Endothelial cell of hepatic sinusoid (primary cell): ENCODE measurements at regions not wholly inside any gene's neighbourhood (a gene's known extent, or its start where the extent isn't known, plus 50 kb on each side); places are given as distances from the start of the nearest gene placed in this dataset.
"Not testable (repeated sequence)": the region's sequence is repeated elsewhere in the genome, so short reads cannot be mapped to it uniquely, and the experiment has no call there.

Experiments
- in situ Hi-C: cut with HindIII; loops from 2 replicates; pipeline ENCODE4 v1.10.0; 2017; ENCODE audit warnings: low sequenced_read_pairs

DNA sequence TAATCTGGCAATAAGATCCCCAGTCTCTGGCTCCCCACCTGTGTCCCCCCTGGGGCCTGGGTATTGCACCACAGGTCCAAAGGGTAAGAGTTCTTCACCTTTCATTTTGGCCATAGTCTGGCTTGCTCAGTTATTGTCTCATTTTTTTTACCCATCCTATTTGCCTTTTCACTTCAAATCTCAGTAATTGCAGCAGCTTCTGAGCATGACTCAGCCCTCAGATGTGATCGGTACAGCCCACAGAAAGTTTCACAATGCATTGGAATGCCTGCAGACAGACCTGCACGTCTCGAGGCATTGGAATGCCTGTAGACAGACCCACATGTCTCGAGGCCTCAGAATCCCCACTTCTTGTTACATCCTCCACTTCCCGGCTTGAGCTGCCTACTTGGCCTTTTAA, 173.6 kb downstream of the NUFIP1 start:
- in situ Hi-C loops, result no loop called here

GRCh38 chr13:44814836-44815235, 174.4 kb downstream of the NUFIP1 start:
- in situ Hi-C loops, result no loop called here

DNA sequence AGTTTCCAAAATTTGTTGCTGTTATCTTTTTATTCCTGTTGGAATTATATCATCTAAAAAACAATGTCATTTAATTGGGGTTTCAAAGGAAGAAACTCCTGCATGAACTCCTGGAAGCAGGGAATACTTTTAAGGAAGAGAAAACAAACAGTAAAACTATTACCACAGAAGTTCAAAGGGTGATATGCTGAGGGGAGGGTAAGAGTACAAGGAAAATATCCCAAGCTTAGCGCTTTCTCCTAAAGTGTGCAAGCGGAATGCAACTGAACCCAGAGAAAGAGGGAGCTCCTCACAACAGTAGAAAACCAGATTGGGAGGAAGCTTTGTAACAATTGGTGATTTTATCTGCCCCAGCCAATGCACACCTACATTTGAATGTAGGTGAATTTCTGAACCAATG, 175.1 kb downstream of the NUFIP1 start:
- in situ Hi-C loops, result no loop called here

DNA sequence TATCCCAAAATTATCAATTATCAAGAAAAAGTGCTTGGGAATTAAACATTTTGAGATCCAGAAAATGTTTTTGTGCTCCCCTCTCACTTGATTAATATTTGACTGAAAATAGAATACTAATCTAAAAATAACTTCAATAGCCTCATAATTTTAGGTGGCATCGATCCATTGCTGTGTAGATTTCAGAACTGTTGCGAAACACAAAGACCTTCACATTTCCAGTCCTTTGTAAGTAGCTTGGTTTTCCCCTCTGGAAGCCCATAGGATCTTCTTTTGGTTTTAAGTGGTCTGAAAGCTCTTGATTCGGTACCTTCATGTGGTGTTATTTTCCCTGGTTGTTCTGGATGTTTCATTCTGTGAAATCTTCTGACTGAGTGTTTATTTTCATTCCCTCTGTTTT, 176.5 kb downstream of the NUFIP1 start:
- in situ Hi-C loops, result no loop called here

DNA sequence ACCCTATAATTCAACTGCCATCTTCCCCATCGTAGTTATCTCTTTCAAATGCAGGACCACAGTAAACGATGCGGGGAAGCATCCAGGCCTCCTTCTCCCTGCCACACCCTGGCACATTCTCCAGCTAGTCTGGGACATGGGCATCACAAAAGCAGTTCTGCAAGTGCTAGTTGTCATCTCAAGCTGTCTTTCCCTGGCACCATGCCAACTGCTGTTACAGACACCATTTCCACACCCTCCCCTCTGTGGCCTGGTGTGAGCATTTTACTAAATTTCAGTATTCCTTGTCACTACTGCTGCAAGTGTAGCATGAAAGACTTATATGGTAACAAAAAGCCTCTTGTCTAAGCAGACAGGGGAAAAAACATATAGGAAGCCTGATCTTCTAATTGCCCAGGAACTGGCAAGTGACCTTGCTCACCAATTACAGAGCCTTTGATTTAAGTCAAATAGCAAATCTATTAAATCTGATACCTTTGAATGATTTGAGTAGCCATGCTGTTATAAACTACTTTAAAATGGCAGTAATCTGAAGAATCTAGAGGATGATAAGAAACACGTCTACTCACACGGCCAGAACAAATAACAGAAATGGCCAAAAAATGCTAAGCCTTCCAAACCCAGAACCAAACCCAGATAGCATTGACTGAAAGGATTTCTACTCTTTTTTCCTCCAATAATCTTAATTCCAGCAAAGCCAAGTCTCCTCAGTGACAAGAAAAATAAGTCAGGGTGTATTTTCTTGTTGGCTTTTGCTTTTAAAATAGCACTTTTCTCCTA, 179.0 kb downstream of the NUFIP1 start:
- in situ Hi-C loops, result no loop called here

GRCh38 chr13:44809190-44809589, 180.1 kb downstream of the NUFIP1 start:
- in situ Hi-C loops, result no loop called here

- in situ Hi-C loops, result no loop called here
Measured at GRCh38 chr13:44808185-44808584, 181.1 kb downstream of the NUFIP1 start.

- in situ Hi-C loops, result no loop called here
Measured at GRCh38 chr13:44807449-44808034, 181.7 kb downstream of the NUFIP1 start.

DNA sequence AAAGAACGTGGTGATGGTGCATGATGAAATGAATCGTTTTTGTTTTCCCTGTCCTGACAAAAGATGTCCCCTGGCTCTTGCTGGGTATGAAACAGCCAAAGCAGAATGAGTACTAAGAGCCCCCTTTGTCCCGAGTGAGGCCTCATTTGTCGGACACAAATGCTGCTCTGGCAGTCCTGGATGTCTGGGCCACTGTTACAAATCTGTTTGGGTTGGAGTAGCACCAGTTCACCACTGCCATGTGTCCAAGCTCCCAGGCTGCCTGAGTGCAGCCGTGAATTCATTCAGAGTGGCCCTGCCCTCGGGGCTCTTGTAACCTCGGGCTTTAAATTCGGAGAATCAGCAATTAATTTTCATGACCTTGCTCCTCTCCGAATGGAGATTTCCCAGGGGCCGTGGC, 182.4 kb downstream of the NUFIP1 start:
- in situ Hi-C loops, result no loop called here

GRCh38 chr13:44805585-44805984, 183.7 kb downstream of the NUFIP1 start:
- in situ Hi-C loops, result no loop called here

DNA sequence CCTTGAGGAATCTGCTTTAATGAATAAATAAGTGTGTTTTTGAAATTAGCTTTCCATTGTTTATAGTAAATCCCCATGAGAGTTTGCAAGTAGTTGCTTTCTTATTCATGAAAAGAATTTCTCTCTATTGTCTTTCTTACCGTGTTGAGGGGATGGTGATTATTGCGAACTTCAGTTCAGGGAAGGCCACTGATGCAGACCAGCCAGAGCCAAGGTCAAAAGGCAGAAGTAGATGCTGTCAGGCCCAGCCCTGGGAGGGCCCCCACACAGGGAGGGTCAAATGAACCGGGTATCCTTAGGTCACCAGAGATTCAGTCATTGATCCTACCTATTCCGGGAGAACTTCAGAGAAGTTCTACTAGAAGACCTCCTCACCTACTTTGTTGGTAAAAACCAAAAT, 185.9 kb downstream of the NUFIP1 start:
- in situ Hi-C loops, result no loop called here

DNA sequence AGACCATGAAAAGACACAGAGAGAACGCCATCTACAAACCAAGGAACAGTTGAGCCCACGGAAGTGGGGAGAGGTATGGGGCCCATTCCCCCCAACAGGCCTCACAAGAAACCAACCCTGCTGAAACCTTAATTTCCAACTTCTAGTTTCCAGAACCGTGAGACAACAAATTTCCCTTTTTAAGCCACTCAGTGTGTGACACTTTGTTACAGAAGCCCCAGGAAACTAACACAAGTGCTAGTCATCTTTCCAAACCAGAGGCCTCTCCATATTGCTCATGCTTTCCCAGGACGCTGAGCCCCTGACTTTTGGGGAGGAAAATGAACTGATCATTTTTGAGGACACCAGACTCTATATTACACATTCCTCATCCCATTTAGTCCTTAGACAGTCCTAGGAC, 186.8 kb downstream of the NUFIP1 start:
- in situ Hi-C loops, result no loop called here

DNA sequence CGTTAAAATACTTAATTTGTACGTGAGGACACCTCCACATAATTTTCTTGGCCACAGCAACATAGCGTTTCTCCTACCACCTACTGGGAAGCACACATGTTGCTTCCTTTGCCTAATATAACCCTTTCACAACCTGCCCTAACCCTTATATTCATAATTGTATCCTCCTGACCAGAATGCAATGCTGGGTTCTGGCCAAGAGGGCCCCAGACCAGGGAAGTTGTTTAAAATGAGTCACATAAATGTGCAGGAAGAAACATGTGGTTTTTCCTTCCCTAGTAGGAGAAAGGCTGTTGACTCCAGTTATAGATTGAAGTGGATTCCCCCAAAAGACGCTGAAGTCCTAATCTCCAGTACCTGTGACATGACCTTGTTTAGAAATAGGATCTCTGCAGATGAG, 187.3 kb downstream of the NUFIP1 start:
- in situ Hi-C loops, result no loop called here

- in situ Hi-C loops, result no loop called here
Measured at GRCh38 chr13:44800626-44801025, 188.6 kb downstream of the NUFIP1 start.

GRCh38 chr13:44797685-44798084, 191.6 kb downstream of the NUFIP1 start:
- in situ Hi-C loops, result no loop called here

DNA sequence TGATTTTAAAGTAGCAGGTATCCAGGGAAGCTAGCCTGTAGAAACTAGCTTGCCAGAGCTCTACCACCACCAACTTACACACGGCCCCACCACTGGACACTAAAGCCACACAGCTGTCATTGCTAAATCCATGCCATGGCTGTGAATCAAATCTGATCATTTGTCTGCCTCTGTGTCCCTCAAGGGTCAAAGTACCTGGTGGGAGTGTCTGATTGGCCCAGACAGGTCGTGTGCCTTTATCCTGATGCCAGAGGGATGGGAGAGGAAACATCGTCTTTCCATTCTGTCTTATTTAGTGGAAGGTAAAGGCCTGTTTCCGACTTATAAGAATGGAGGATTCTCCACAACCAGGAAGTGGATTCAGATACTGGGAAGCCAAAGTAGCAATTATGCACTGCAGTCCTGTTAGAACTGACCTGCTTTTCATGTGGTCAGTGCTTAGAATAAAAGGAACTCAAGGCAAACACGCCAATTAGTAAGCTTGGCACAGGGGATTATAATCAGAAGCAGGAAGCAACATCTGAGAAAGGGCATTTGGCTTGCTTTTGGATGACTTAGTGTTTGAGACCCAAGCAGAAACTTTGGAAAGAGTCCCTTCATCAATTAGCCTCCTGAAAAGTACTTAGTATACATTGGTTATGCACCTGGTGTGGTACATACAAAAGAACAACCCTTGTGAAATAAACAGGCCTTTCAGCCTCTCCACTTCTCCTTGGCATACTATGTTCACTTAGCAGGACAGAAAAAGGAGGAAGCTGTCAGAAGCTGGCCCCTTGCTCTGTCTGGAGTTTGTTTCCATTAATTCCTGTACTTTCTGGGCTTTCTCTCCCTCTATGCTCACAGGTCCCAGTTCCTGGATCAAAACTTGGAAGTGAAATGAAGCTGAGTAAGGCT, 192.4 kb downstream of the NUFIP1 start:
- in situ Hi-C loops, result no loop called here

GRCh38 chr13:44796039-44796438, 193.2 kb downstream of the NUFIP1 start:
- in situ Hi-C loops, result not testable (repeated sequence)

GRCh38 chr13:44795176-44795575, 194.1 kb downstream of the NUFIP1 start:
- in situ Hi-C loops, result no loop called here

DNA sequence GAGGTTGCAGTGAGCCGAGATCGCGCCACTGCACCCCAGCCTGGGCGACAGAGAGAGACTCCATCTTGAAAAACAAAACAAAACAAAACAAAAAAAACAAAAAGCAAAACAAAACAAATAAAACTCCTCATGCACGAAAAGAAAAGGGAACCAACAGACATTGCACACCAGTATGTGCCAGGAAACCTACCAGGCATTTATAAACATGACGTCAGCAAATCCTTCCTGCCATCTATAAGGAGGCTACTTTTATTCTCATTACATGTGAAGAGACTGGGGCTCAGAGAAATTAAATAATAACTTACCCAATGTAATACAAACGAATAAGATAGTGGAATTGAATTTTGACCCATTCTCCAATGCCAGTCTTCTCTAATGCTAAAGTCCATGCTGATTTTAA, 197.2 kb downstream of the NUFIP1 start:
- in situ Hi-C loops, result no loop called here

DNA sequence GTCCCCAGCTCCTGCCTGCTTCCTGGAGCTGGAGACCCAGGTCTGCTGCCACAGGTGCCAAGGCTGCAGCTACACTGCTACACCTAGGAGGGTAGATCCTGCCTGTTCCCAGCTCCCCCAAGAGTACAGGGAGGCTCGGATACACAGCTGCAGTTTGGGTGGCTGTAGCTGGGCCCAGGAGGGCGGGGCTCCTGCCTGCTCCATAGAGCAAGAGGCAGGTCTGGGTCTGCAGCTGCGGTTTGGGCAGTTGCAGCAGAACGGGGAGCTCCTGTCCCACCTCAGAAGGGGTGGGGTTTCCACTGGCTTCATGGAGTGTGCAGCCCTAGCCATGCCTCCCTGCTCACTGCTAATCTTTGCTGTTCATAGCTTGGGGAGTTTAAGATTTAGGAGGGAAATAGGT, 199.0 kb downstream of the NUFIP1 start:
- in situ Hi-C loops, result no loop called here

DNA sequence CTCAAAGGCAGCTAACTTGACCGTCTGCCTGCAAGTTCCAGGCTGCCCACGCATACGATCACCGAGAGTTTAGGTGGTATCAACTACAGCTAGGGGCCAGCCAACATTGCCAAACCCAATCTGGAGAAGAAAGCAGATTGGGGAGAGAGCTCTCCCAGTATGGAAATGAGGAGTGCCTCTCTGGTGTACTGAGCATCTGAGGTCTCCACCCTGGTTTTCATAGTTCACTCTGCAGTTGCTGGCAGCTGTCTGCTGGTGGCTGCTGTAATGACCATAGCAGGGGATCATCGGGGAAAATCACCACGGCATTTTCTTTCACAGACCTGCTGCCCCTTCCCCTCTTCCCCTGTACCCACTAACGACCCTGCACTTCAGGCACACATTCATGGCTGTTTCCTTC, 201.7 kb downstream of the NUFIP1 start:
- in situ Hi-C loops, result no loop called here

DNA sequence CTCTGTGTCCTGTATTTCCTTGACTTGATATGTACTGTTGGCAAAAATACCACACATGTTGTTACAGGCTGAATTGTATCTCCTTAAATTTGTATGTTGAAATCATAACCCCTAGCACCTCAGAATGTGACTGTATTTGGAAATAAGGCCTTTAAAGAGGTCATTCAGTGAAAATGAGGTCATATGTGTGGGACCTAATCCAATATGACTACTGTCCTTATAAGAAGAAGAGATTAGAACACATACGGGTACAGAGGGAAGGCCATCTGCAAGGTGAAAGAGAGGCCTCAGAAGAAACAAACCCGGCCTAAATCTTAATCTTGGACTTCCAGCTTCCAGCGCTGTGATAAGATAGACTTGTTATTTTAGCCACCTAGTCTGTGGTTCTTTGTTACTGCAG, 202.5 kb downstream of the NUFIP1 start:
- in situ Hi-C loops, result no loop called here
